Neural cell (in vitro differentiated cells): ENCODE measurements at regions not wholly inside any gene's neighbourhood (a gene's known extent, or its start where the extent isn't known, plus 50 kb on each side); places are given as distances from the start of the nearest gene placed in this dataset.

Experiments used
- H2AFZ ChIP-seq: fragments of 200-600, 300-800 bp; sonication (generic), shearing (Covaris generic); 2 replicates; pipeline ENCODE4 v1.6.0; 2014; ENCODE audit warnings: low read depth, mild to moderate bottlenecking, antibody characterized with exemption, low read length, moderate library complexity
- H3F3A ChIP-seq: fragments of 200-600 bp; shearing (Covaris generic); 2 replicates; pipeline ENCODE4 v1.6.1; 2016; ENCODE audit warnings: mild to moderate bottlenecking, moderate library complexity, mixed read lengths, antibody characterized with exemption, low read length; ENCODE audit not compliant: insufficient read depth, poor library complexity, severe bottlenecking
- H3K27ac ChIP-seq: fragments of 200-600, 300-800 bp; sonication (generic), shearing (Covaris generic); 2 replicates; pipeline ENCODE4 v1.5.1; 2014; ENCODE audit warnings: mild to moderate bottlenecking, low read length, moderate library complexity
- H3K27me3 ChIP-seq: fragments of 300-800, 200-600 bp; sonication (generic), shearing (Covaris generic); 2 replicates; pipeline ENCODE4 v1.6.0; 2014; ENCODE audit warnings: mild to moderate bottlenecking, low read depth, low read length, moderate library complexity; ENCODE audit not compliant: insufficient read depth
- H3K36me3 ChIP-seq: fragments of 300-800, 200-600 bp; sonication (generic), shearing (Covaris generic); 2 replicates; pipeline ENCODE4 v1.5.1; 2014; ENCODE audit warnings: mild to moderate bottlenecking, antibody characterized with exemption, low read length, moderate library complexity; ENCODE audit not compliant: insufficient read depth
- H3K4me2 ChIP-seq: fragments of 300-800, 200-600 bp; sonication (generic), shearing (Covaris generic); 2 replicates; pipeline ENCODE4 v1.6.0; 2014; ENCODE audit warnings: mild to moderate bottlenecking, low read length
- H3K4me3 ChIP-seq: fragments of 300-800, 200-600 bp; sonication (generic), shearing (Covaris generic); 2 replicates; pipeline ENCODE4 v1.5.1; 2014; ENCODE audit warnings: mild to moderate bottlenecking, low read length, moderate library complexity
- H3K79me2 ChIP-seq: fragments of 200-600 bp; shearing (Covaris generic); replicated peaks from 2 replicates; pipeline ENCODE4 v1.6.0; 2014; ENCODE audit warnings: mild to moderate bottlenecking, low read length, moderate library complexity; ENCODE audit not compliant: insufficient read depth
- H3K9ac ChIP-seq: fragments of 300-800, 200-600 bp; sonication (generic), shearing (Covaris generic); 2 replicates; pipeline ENCODE4 v1.6.1; 2016; ENCODE audit warnings: mild to moderate bottlenecking, low read length, mixed read lengths
- H3K9me2 ChIP-seq: fragments of 200-600 bp; shearing (Covaris generic); 2 replicates; pipeline ENCODE4 v1.6.1; 2016; ENCODE audit warnings: mild to moderate bottlenecking, low read length, mixed read lengths; ENCODE audit not compliant: insufficient read depth
- H3K9me3 ChIP-seq: fragments of 200-600, 300-800 bp; sonication (generic), shearing (Covaris generic); 2 replicates; pipeline ENCODE4 v1.6.1; 2016; ENCODE audit warnings: mild to moderate bottlenecking, mixed run types, low read length, moderate library complexity, mixed read lengths
- H4K20me1 ChIP-seq: fragments of 200-600 bp; shearing (Covaris generic); 2 replicates; pipeline ENCODE4 v1.6.1; 2016; ENCODE audit warnings: mild to moderate bottlenecking, mixed run types; ENCODE audit not compliant: insufficient read depth
- CTCF ChIP-seq: fragments of 450-650 bp; IDR thresholded peaks from 2 replicates; pipeline ENCODE4 v1.5.1; 2014; ENCODE audit warnings: antibody characterized with exemption, mild to moderate bottlenecking, moderate library complexity; ENCODE audit not compliant: poor library complexity, severe bottlenecking
- EP300 ChIP-seq: fragments of 450-650 bp; conservative IDR thresholded peaks from 2 replicates; pipeline ENCODE4 v1.6.1; 2014; ENCODE audit warnings: antibody characterized with exemption, mild to moderate bottlenecking, moderate library complexity; ENCODE audit not compliant: poor library complexity, severe bottlenecking
- EZH2 ChIP-seq: fragments of 200-600, 300-800 bp; shearing (Covaris generic), sonication (generic); IDR thresholded peaks from 2 replicates; pipeline ENCODE4 v1.6.1; 2014; ENCODE audit warnings: antibody characterized with exemption, low read length, borderline replicate concordance, mild to moderate bottlenecking; ENCODE audit not compliant: insufficient read depth, poor library complexity, severe bottlenecking
- MXI1 ChIP-seq: fragments of 450-650 bp; conservative IDR thresholded peaks from 2 replicates; pipeline ENCODE4 v1.6.1; 2014; ENCODE audit warnings: antibody characterized with exemption, mild to moderate bottlenecking; ENCODE audit not compliant: poor library complexity, severe bottlenecking
- POLR2AphosphoS5 ChIP-seq: IDR thresholded peaks from 2 replicates; pipeline ENCODE4 v1.6.1; 2012
- RAD21 ChIP-seq: fragments of 450-650 bp; conservative IDR thresholded peaks from 2 replicates; pipeline ENCODE4 v1.6.1; 2014; ENCODE audit warnings: antibody characterized with exemption, mild to moderate bottlenecking, moderate library complexity
- REST ChIP-seq: IDR thresholded peaks from 2 replicates; pipeline ENCODE4 v1.6.1; 2012; ENCODE audit warnings: borderline replicate concordance
- SMC3 ChIP-seq: fragments of 450-650 bp; conservative IDR thresholded peaks from 2 replicates; pipeline ENCODE4 v1.6.1; 2014; ENCODE audit warnings: antibody characterized with exemption, mild to moderate bottlenecking, moderate library complexity; ENCODE audit not compliant: poor library complexity
- TAF1 ChIP-seq: IDR thresholded peaks from 2 replicates; pipeline ENCODE4 v1.6.1; 2012; ENCODE audit warnings: low read depth

GRCh38 chr6:127053875-127054235, 64.6 kb upstream of the RSPO3 start:
- no peak overlapping the region for H3K27ac ChIP-seq
- H3K79me2 ChIP-seq: no peaks in the 10 kb centered on the region
- no peak overlapping the region for H3K4me3 ChIP-seq
- TF ChIP-seq EZH2 (no peak), RAD21 (no peak), TAF1 (no peak), EP300 (no peak), CTCF (no peak), REST (no peak)
- H3F3A ChIP-seq: no peaks in the 10 kb centered on the region
- H3K27me3 ChIP-seq: no peaks in the 10 kb centered on the region
- H4K20me1 ChIP-seq: no peaks in the 10 kb centered on the region
- H3K36me3 ChIP-seq: no peaks in the 10 kb centered on the region
- no peak overlapping the region for H3K4me2 ChIP-seq
- H3K9ac ChIP-seq: no peak overlapping the region
- no peaks in the 10 kb centered on the region for H3K9me2 ChIP-seq
- H3K9me3 ChIP-seq: no peaks in the 10 kb centered on the region
- H2AFZ ChIP-seq: no peak overlapping the region

- Histone ChIP-seq H3K79me2 (no peaks in the 10 kb centered on the region), H4K20me1 (no peaks in the 10 kb centered on the region), H3K4me2 (no peak overlapping the region), H3K9me2 (no peaks in the 10 kb centered on the region), H3K4me3 (no peak overlapping the region), H3K9me3 (no peaks in the 10 kb centered on the region), H2AFZ (no peak overlapping the region), H3K27ac (no peak overlapping the region), H3K9ac (no peak overlapping the region), H3F3A (no peaks in the 10 kb centered on the region), H3K36me3 (no peaks in the 10 kb centered on the region), H3K27me3 (no peaks in the 10 kb centered on the region)
- TF ChIP-seq POLR2AphosphoS5 (no peak), EZH2 (no peak), MXI1 (no peak)
Measured at GRCh38 chr6:127058027-127058426, 60.4 kb upstream of the RSPO3 start.

- Histone ChIP-seq H4K20me1 (no peaks in the 10 kb centered on the region), H3F3A (no peaks in the 10 kb centered on the region), H3K36me3 (no peaks in the 10 kb centered on the region), H3K9me2 (no peaks in the 10 kb centered on the region), H3K4me3 (no peak overlapping the region), H3K27ac (no peak overlapping the region), H3K79me2 (no peaks in the 10 kb centered on the region), H2AFZ (no peak overlapping the region), H3K4me2 (no peak overlapping the region), H3K9ac (no peak overlapping the region), H3K9me3 (no peaks in the 10 kb centered on the region), H3K27me3 (no peaks in the 10 kb centered on the region)
- TF ChIP-seq EP300 (no peak), POLR2AphosphoS5 (no peak), REST (no peak), EZH2 (no peak), RAD21 (no peak), MXI1 (no peak), SMC3 (no peak), TAF1 (no peak), CTCF (no peak)
Measured at GRCh38 chr6:127058936-127059335, 59.5 kb upstream of the RSPO3 start.
